Astrocyte (in vitro differentiated cells and primary cell): ENCODE measurements at regions not wholly inside any gene's neighbourhood (a gene's known extent, or its start where the extent isn't known, plus 50 kb on each side); places are given as distances from the start of the nearest gene placed in this dataset.

ENCODE experiments used
- DNase-seq: peaks from one replicate; pipeline ENCODE4 v3.0.0-alpha.2; 2010; ENCODE audit warnings: low read depth
- FAIRE-seq: peaks from 2 replicates; lab custom pipeline; 2011; peaks lifted over from hg19 to GRCh38; lab: Jason Lieb, UNC
- H2AFZ ChIP-seq: 2 replicates; pipeline ENCODE4 v1.6.0; 2012; ENCODE audit warnings: low read depth, low read length, inconsistent platforms
- H3K27ac ChIP-seq: 2 replicates; pipeline ENCODE4 v1.5.1; 2011; ENCODE audit warnings: low read depth, low read length, inconsistent platforms
- H3K27me3 ChIP-seq: 2 replicates; pipeline ENCODE4 v1.6.0; 2011; ENCODE audit warnings: low read length, inconsistent platforms; ENCODE audit not compliant: insufficient read depth
- H3K36me3 ChIP-seq: 2 replicates; pipeline ENCODE4 v1.5.1; 2011; ENCODE audit warnings: low read length, inconsistent platforms; ENCODE audit not compliant: insufficient read depth
- H3K4me1 ChIP-seq: 2 replicates; pipeline ENCODE4 v1.5.1; 2011; ENCODE audit warnings: low read length, inconsistent platforms; ENCODE audit not compliant: insufficient read depth
- H3K4me2 ChIP-seq: 2 replicates; pipeline ENCODE4 v1.6.0; 2012; ENCODE audit warnings: low read length, inconsistent platforms
- H3K4me3 ChIP-seq: 2 replicates; pipeline ENCODE4 v1.5.1; 2011; ENCODE audit warnings: low read depth, mild to moderate bottlenecking, low read length, inconsistent platforms; ENCODE audit not compliant: insufficient read depth
- H3K79me2 ChIP-seq: 2 replicates; pipeline ENCODE4 v1.6.0; 2012; ENCODE audit warnings: mild to moderate bottlenecking, low read length, inconsistent platforms; ENCODE audit not compliant: insufficient read depth
- H3K9ac ChIP-seq: 2 replicates; pipeline ENCODE4 v1.6.0; 2012; ENCODE audit warnings: mild to moderate bottlenecking, low read length, inconsistent platforms
- H3K9me3 ChIP-seq: 2 replicates; pipeline ENCODE4 v1.5.1; 2012; ENCODE audit warnings: low read depth, mild to moderate bottlenecking, low read length, inconsistent platforms; ENCODE audit not compliant: insufficient read depth
- H4K20me1 ChIP-seq: 2 replicates; pipeline ENCODE4 v1.6.0; 2012; ENCODE audit warnings: low read length, inconsistent platforms; ENCODE audit not compliant: insufficient read depth
- H3K27ac Mint-ChIP-seq: one replicate; pipeline ENCODE4 v1.8.0; 2021; ENCODE audit warnings: mild to moderate bottlenecking, mixed read lengths; ENCODE audit not compliant: unreplicated experiment
- H3K27me3 Mint-ChIP-seq: one replicate; pipeline ENCODE4 v1.8.0; 2021; ENCODE audit warnings: low read depth, mixed read lengths; ENCODE audit not compliant: unreplicated experiment
- H3K36me3 Mint-ChIP-seq: one replicate; pipeline ENCODE4 v1.8.0; 2021; ENCODE audit warnings: low read depth, mixed read lengths; ENCODE audit not compliant: unreplicated experiment
- H3K4me1 Mint-ChIP-seq: one replicate; pipeline ENCODE4 v1.8.0; 2021; ENCODE audit warnings: low read depth, mixed read lengths; ENCODE audit not compliant: unreplicated experiment
- H3K4me3 Mint-ChIP-seq: one replicate; pipeline ENCODE4 v1.8.0; 2021; ENCODE audit warnings: mild to moderate bottlenecking, moderate library complexity, mixed read lengths; ENCODE audit not compliant: unreplicated experiment
- H3K9me3 Mint-ChIP-seq: one replicate; pipeline ENCODE4 v1.8.0; 2021; ENCODE audit warnings: mild to moderate bottlenecking, mixed read lengths; ENCODE audit not compliant: unreplicated experiment
- CTCF ChIP-seq: IDR thresholded peaks from 2 replicates; pipeline ENCODE4 v1.5.1; 2011; ENCODE audit warnings: low read depth, mild to moderate bottlenecking, inconsistent platforms, low read length, moderate library complexity; ENCODE audit not compliant: insufficient read depth
- EZH2 ChIP-seq: IDR thresholded peaks from 2 replicates; pipeline ENCODE4 v1.6.1; 2012; ENCODE audit warnings: mild to moderate bottlenecking, low read length, inconsistent platforms; ENCODE audit not compliant: insufficient read depth

- Histone ChIP-seq H3K9ac (no peak overlapping the region), H3K36me3 (no peaks in the 10 kb centered on the region), H3K4me3 (no peak overlapping the region), H3K4me2 (no peak overlapping the region), H2AFZ (no peak overlapping the region), H3K79me2 (no peaks in the 10 kb centered on the region), H3K27me3 (no peaks in the 10 kb centered on the region), H3K4me1 (no peaks in the 10 kb centered on the region), H4K20me1 (no peaks in the 10 kb centered on the region), H3K27ac (no peak overlapping the region), H3K9me3 (no peaks in the 10 kb centered on the region)
- TF ChIP-seq CTCF (no peak), EZH2 (no peak)
- Mint-ChIP-seq H3K27me3 (peaks cover 30% of the 10 kb centered on the region), H3K27ac (no peak overlapping the region), H3K4me3 (no peak overlapping the region), H3K9me3 (no peaks in the 10 kb centered on the region), H3K36me3 (no peaks in the 10 kb centered on the region), H3K4me1 (peaks cover 7% of the 10 kb centered on the region)
- DNase-seq (peak; percentile 12), FAIRE-seq (no peak)
Observed at GRCh38 chr1:55951291-55951690, 628.1 kb downstream of the PLPP3 start.

- Histone ChIP-seq H3K27me3 (no peaks in the 10 kb centered on the region), H2AFZ (no peak overlapping the region), H3K27ac (no peak overlapping the region), H4K20me1 (no peaks in the 10 kb centered on the region), H3K79me2 (no peaks in the 10 kb centered on the region), H3K36me3 (no peaks in the 10 kb centered on the region), H3K4me1 (no peaks in the 10 kb centered on the region), H3K4me2 (no peak overlapping the region), H3K4me3 (no peak overlapping the region), H3K9me3 (no peaks in the 10 kb centered on the region), H3K9ac (no peak overlapping the region)
- peaks cover 36% of the 10 kb centered on the region for H3K27me3 Mint-ChIP-seq
- H3K9me3 Mint-ChIP-seq = no peaks in the 10 kb centered on the region
- TF ChIP-seq EZH2 (no peak), CTCF (no peak)
- no peaks in the 10 kb centered on the region for H3K4me1 Mint-ChIP-seq
- no peaks in the 10 kb centered on the region for H3K36me3 Mint-ChIP-seq
- no peak overlapping the region for H3K4me3 Mint-ChIP-seq
- no peak overlapping the region for H3K27ac Mint-ChIP-seq
- DNase-seq (no peak), FAIRE-seq (peak; percentile 52)
Observed at GRCh38 chr1:55947446-55947845, 631.9 kb downstream of the PLPP3 start.

GRCh38 chr1:55943721-55944435 lies 635.5 kb downstream of the PLPP3 start:
- Histone ChIP-seq H3K4me2 (no peak overlapping the region), H3K9ac (no peak overlapping the region), H3K9me3 (no peaks in the 10 kb centered on the region), H3K79me2 (no peaks in the 10 kb centered on the region), H3K4me3 (no peak overlapping the region), H2AFZ (no peak overlapping the region), H3K27ac (no peak overlapping the region), H3K4me1 (no peaks in the 10 kb centered on the region), H3K27me3 (no peaks in the 10 kb centered on the region), H4K20me1 (no peaks in the 10 kb centered on the region), H3K36me3 (no peaks in the 10 kb centered on the region)
- Mint-ChIP-seq H3K4me1 (no peaks in the 10 kb centered on the region), H3K9me3 (no peaks in the 10 kb centered on the region), H3K27ac (no peak overlapping the region), H3K4me3 (no peak overlapping the region), H3K36me3 (no peaks in the 10 kb centered on the region), H3K27me3 (peaks cover 35% of the 10 kb centered on the region)
- FAIRE-seq = no peak
- DNase-seq = no peak
- TF ChIP-seq CTCF (no peak), EZH2 (no peak)
